ENCODE measurements at regions not wholly inside any gene's neighbourhood (a gene's known extent, or its start where the extent isn't known, plus 50 kb on each side); places are given as distances from the start of the nearest gene placed in this dataset.

GRCh38 chr13:44211286-44211685 lies 162.3 kb upstream of the SERP2 start:
- TF ChIP-seq CTCF (IDR thresholded peaks at IDR 0.05) (no peak), ZFX (IDR thresholded peaks at IDR 0.05; ENCODE audit: borderline replicate concordance) (no peak)

All from 22Rv1 (cell line).